SU-DHL-6 (cell line): ENCODE measurements at regions not wholly inside any gene's neighbourhood (a gene's known extent, or its start where the extent isn't known, plus 50 kb on each side); places are given as distances from the start of the nearest gene placed in this dataset.

ENCODE experiments used
- CTCF ChIP-seq: fragments of 200-600 bp; sonication (generic); IDR thresholded peaks from one replicate; pipeline ENCODE4 v1.5.1; 2017; ENCODE audit warnings: antibody characterized with exemption, mild to moderate bottlenecking, low read length, moderate library complexity; ENCODE audit not compliant: insufficient read depth, poor library complexity, severe bottlenecking
- EZH2phosphoT487 ChIP-seq: fragments of 200-600 bp; sonication (generic), shearing (Covaris generic); conservative IDR thresholded peaks from 2 replicates; pipeline ENCODE4 v1.6.1; 2018; ENCODE audit warnings: mild to moderate bottlenecking, antibody characterized with exemption, low read length, moderate library complexity, mixed read lengths

GRCh38 chr3:127450331-127450730, 140.2 kb downstream of the TPRA1 start:
- TF ChIP-seq CTCF = no peak
- no peak for TF ChIP-seq EZH2phosphoT487
